HCT116 (cell line): ENCODE measurements at regions not wholly inside any gene's neighbourhood (a gene's known extent, or its start where the extent isn't known, plus 50 kb on each side); places are given as distances from the start of the nearest gene placed in this dataset.

ENCODE experiments used
- CBX3 ChIP-seq: IDR thresholded peaks from 2 replicates; pipeline ENCODE4 v1.6.1; 2012; ENCODE audit warnings: low read depth
- CTCF ChIP-seq, 3 experiments: fragments of 200-600 bp in 1 of 3; sonication (generic) in 1 of 3; IDR thresholded peaks in 2 of 3; conservative IDR thresholded peaks in 1 of 3; 2 replicates each; pipeline ENCODE4 v1.5.1; 2012 to 2017; ENCODE audit warnings: low read depth in 2 of 3, low read length in 2 of 3, antibody characterized with exemption in 1 of 3, borderline replicate concordance in 1 of 3, control low read depth in 1 of 3, mild to moderate bottlenecking in 1 of 3, mixed read lengths in 1 of 3, mixed run types in 1 of 3, moderate library complexity in 1 of 3; ENCODE audit not compliant: insufficient read depth in 1 of 3
- EZH2 ChIP-seq: fragments of 200-600 bp; sonication (generic); IDR thresholded peaks from 2 replicates; pipeline ENCODE4 v1.6.1; 2017; ENCODE audit warnings: antibody characterized with exemption, mixed run types
- EZH2phosphoT487 ChIP-seq: fragments of 200-600 bp; IDR thresholded peaks from 2 replicates; pipeline ENCODE4 v1.6.1; 2018; ENCODE audit warnings: antibody characterized with exemption, borderline replicate concordance
- MAX ChIP-seq: IDR thresholded peaks from 2 replicates; pipeline ENCODE4 v1.6.1; 2012
- POLR2A ChIP-seq: IDR thresholded peaks from 2 replicates; pipeline ENCODE4 v1.7.0; 2011; ENCODE audit warnings: borderline replicate concordance; ENCODE audit not compliant: insufficient read depth, insufficient read length; ENCODE audit errors: extremely low read depth
- SIN3A ChIP-seq: IDR thresholded peaks from 2 replicates; pipeline ENCODE4 v1.6.1; 2012; ENCODE audit warnings: low read depth
- SRF ChIP-seq: IDR thresholded peaks from 2 replicates; pipeline ENCODE4 v1.6.1; 2012; ENCODE audit warnings: low read depth
- TCF7L2 ChIP-seq: IDR thresholded peaks from 2 replicates; pipeline ENCODE4 v1.7.0; 2011; ENCODE audit warnings: borderline replicate concordance, inconsistent platforms; ENCODE audit not compliant: insufficient read depth, insufficient read length; ENCODE audit errors: extremely low read depth
- ZNF274 ChIP-seq: fragments of 200-500 bp; sonication (Bioruptor generic); IDR thresholded peaks from 2 replicates; pipeline ENCODE4 v1.6.1; 2014; ENCODE audit warnings: mild to moderate bottlenecking, low read depth, low read length, inconsistent platforms

- TF ChIP-seq SRF (no peak), POLR2A (no peak), EZH2 (no peak), ZNF274 (no peak), TCF7L2 (no peak), CBX3 (no peak), CTCF (IDR thresholded peaks at IDR 0.05 in 2 of 3, conservative IDR thresholded peaks at IDR 0.05 in 1 of 3; ENCODE audit: borderline replicate concordance in 1 of 3, insufficient read depth in 1 of 3, low read depth in 2 of 3, low read length in 2 of 3) (no peak), EZH2phosphoT487 (no peak), SIN3A (no peak), MAX (no peak)
Measured at GRCh38 chr3:139204728-139205127, 139.1 kb upstream of the MRPS22 start.
